CD4-positive, alpha-beta T cell treated with Interleukin-10 for 1 hour (primary cell): ENCODE measurements at regions not wholly inside any gene's neighbourhood (a gene's known extent, or its start where the extent isn't known, plus 50 kb on each side); places are given as distances from the start of the nearest gene placed in this dataset.
"Not testable (repeated sequence)": the region's sequence is repeated elsewhere in the genome, so short reads cannot be mapped to it uniquely, and the experiment has no call there.

Experiments used
- DNase-seq: peaks from one replicate; pipeline ENCODE4 v3.0.0-alpha.2; 2020

DNA sequence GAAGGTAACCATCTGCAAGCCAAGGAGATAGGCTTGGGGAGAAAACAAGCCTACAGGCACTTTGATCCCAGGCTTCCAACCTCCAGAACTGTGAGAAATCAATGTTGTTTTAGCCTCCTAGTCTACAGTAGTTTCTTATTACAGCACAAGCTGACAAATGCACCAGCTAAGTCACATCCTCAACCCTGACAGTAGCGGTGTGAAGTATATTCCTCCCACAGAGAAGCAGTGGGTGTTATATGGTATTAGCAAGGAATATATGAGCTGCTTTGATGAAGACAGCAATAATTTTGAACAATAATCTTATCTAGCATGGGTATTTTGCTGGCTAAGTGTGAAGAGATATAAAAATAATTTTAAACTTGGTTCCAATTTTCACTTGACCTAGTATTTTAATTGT, 2415.0 kb downstream of the ARAP2 start:
- DNase-seq, result not testable (repeated sequence)

DNA sequence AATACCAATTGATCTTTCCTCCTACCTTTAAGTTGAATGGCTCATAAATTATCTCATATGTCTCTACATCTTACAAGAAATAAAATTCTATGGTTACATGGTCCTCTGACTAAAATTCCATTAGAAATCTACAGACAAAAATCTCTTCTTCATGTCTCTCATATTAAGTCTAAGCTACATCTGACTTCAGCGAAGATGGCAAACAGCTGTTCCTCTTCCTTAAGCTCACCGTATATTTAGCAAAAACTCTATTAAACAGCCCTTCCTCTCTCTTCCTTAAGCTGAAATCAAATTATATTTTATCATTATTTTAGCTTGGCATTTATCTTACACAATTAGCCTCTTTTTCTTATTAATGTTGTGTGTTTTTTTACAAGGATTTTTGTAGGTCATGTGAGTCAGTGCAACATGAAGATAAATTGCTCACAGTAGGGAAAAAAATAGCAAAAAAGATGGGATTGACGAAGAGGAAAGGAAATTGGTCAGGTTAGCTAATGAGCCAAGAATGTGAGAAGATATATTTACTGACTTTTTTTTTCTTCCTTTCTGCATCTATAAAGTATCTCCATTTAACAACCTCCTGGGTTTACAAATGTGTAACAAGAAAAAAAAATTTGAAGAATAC, 2412.8 kb downstream of the ARAP2 start:
- no peak for DNase-seq

DNA sequence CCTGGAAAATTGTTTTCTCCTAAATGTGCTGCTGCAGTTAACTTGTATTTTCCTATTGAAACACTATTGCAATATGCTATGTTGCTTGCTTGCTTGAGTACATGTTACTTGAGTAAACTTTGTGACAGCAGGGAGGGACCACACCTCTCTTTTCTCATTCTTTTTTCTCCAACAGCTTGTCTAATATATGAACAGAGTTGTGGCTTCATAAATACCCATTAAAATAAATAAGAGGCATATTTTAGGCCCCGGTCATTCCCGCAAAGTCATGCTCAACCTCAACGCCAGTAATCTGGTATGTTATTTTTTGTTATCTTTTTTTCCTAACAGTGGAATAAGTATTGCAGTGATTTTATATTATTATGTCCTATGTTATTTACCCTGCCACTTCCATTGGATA, 2408.6 kb downstream of the ARAP2 start:
- DNase-seq, result not testable (repeated sequence)

DNA sequence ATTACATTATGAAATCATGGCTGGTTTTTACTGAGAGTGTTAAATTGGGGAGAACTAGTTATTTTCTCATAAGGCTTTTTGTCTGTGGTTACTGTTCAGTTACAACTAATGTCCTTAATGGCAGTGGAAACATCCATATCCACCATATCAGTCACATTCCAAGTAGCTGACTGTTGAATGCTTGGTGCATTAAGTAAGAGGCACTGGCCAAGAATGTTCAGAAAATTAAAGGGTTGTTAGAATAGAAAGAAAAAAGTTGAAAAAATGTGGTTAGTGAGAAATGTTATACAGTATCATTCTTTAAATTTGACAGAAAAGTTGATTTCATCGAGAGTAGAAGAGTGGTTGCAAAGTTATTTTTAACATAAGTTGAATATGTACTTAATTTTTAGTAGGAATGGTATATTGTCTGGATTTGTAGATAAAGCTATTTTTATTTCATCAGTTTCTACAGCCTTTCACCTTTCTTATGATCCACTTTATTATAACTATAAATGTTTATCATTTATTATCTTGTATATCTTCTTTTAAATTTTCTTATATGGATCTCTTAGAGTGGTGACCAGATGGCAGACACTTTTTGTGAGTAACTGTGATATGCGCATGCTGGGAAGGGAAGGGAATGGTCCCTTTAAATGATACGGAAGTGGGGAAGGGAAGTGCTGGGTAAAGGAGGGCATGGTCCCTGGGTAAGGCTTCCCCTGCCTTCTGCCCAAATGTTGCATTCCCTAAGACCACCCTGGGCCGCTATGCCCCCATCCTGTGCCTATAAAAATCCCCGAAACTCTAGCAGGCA, 2407.1 kb downstream of the ARAP2 start:
- no peak for DNase-seq

DNA sequence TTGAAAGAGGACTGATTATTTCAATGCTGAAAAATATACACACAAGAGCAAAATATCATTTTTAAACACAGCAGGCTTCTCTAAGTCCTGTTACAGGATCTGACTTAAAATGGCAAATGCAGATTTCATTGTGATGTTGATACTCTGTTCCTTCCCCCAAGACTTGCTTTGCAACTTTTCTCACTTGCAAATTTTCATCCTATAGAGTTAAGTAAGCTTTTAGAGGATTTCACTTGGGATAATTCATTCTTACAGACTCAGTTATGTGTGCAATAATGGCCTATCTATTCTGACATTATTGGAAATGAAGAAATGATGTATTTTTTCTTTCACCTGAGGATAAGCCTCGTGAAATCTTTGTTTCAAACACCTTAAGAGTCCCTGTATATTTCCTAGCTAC, 2403.2 kb downstream of the ARAP2 start:
- no peak for DNase-seq

DNA sequence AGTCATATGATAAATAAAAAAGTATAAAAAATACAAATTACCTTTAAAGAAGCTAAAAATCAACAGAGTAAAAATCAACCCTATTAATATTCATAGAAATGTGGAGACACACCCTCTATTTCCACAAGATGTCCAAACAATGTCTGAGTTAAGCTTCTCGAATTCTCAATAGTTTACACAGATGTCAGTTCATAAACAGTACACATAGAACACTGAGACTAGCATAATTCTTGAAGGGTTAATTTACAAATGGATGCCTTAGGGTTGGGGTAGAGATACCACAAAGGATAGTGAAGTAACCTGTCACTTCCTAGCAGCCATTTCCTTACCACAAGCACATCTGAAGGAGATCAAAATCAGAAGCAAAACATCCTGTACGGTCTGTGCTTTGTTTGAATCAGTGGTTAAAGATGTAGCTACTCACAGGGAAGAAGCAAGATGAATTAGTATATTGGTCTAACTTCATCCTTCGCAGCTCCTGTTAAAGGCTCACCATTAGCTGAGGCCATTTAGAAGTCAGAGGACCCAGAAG, 2393.9 kb downstream of the ARAP2 start:
- no peak for DNase-seq

DNA sequence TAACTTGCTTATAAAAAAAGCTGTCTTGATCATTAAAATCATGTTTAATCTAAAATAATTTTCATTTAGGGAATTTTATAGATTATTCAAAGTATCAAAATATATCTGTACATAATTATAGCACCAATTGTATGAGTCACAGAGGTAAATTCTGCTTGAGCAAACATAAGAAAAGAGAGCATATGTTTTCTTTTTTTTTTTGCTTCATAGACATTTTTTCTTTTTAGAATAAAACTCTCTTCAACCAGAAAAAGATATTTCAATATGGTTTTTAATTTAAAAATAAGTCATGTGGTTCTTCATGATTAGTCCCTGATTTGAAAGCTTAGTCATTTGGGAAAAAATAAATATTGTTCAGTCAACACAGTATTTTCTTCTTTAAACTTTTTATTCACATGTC, 2390.6 kb downstream of the ARAP2 start:
- not testable (repeated sequence) for DNase-seq

DNA sequence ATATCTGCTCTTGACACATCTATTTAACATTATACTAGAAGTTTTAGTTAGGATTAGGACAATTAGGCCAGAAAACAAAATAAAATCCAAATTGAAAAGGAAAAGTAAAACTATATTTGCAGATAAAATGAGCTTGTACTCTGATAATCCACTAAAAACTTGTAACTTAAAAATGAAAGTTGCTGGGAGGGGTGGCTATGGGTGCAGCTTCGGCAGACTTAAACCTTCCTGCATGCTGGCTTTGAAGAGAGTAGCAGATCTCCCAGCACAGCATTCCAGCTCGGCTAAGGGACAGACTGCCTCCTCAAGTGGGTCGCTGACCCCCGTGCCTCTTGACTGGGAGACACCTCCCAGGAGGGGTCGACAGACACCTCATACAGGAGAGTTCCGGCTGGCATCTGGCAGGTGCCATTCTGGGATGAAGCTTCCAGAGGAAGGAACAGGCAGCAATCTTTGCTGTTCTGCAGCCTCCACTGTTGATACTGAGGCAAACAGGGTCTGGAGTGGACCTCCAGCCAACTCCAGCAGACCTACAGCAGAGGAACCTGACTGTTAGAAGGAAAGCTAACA, 2379.9 kb downstream of the ARAP2 start:
- DNase-seq, result no peak

DNA sequence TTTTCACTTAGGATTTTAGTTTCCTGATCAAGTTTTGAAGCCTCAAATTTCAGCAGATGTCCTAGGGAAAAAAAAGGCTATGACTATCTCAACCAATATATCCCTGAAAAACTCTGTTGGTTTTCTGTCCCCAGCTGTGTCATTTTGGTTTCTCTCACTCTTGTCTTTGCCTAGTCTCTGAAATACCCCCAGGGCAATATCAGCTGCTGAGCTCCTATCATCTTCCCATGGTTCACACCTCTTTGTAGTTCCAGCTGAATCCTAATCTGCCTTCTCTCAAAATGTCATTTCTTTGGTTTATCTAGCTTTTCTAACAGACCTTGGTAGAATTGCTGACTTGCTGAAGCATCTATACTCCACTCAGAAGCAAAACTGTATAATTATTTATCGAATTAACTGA, 2370.5 kb downstream of the ARAP2 start:
- no peak for DNase-seq

DNA sequence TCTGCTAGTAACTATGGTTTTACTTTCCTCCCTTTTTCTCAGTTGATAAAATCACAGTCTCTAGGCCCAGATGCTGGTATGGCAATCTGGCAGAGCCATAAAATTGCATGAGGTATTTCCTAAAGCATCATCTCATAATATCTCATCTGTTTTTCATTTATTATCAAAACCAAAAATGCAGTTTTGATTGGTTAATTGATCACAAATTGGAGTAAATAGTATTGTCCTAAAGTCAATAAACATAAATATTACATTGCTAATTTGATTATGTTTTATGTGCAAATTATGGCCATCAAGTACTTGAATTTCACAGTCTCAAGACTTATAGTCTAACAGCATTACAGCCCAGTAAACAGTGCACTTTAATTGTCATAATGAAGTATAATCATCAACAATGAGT, 2365.6 kb downstream of the ARAP2 start:
- DNase-seq, result no peak

DNA sequence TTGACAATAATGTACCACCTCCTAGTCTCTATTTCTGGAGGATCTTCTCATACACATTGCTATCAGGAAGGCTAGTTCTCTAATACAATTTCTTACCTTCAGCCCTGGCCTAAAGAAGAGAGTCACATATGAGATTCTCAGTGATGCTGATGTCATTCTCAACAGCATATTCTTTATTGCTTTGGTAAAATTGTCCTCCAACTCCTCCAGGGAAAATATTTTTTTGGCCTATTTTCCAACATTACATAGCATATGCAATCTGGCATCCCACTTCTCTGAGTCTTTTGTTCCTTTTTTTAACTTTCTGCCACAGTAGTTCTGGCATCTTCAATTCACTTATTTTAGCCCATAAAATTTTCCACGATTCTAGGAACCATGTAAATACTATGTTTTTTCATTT, 2363.1 kb downstream of the ARAP2 start:
- DNase-seq, result no peak

DNA sequence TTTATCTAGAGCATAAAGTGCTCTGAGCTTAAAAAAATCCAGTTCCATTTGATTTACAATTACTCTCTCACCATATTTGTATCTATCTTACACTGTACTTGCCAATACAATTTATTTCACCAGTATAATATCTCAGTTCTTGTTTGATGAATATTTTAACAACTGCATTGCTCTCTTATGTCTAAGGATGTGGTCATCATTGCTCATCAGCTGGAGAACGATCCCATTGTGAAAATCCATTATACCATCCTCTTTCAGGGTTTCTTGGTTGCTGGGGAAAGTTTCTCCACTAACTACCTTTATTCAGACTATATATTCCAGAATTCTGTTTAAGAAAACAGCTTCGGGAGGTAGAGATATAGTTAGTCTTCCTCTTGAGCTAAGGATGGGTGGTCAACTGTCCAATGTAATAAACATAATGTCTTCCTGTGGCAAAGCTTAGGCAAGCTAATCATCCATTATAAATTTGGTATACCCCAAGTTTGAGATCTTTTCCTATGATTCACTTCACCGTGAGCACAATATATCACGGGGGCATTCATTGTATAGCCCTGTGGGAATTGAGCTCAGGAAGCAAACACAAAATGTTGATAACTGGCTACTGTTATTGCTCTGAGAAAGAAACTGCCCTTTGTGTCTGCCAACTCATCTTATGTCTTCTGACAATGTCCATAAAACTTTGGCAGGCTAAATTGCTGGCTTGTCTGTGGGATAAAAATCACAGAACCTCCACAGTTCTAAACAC, 2361.9 kb downstream of the ARAP2 start:
- DNase-seq, result no peak

DNA sequence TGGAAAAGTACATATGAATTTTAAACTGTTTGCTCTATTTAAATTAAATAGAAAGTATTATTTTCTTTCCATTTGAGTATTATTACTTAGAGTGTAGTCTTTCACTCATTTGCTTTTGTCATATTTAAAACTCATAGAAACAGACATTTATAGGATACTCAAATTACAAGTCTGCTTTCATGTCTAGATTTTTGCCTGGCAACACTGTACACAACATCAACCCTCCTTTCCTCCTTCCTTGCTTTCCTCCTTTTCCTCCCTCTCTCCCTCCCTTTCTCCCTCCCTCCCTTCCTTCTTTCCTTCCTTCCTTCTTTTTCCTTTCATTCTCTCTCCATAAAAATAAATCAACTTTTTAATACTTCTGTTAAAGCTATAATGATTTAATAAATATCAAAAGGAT, 2361.2 kb downstream of the ARAP2 start:
- DNase-seq, result no peak

DNA sequence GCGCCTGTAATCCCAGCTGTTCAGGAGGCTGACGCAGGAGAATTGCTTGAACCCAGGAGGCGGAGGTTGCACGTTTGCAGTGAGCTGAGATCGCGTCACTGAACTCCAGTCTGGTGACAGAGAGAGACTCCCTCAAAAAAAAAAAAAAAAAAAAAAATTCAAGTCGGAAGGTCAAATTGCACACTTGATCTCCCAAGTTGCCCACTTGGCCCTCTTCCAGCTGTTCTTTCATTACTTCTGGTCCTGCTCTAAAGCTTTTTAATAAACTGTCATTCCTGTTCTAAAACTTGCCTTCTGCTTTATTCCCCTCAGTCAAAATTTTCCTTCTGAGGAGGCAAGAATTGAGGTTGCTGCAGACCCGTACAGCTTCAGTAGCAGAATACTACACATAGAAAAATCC, 2358.0 kb downstream of the ARAP2 start:
- DNase-seq, result no peak

DNA sequence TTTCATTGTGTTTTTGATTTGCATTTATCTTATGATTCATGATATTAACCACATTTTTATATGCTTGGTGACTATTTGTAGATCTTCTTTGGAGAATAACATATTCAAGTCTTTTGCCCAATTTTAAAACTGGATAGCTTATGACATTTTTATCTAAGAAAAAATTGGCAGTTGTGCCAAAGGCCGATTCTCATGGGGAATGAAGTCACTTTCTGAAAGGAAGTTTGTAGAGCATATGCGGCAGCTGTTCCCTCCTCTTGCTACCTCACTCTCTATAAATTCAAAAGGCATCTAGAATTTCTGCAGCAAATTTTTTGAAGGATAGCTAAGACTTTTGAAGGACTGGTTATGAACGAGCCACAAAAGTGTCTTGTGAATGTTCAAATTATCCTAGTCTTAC, 2353.5 kb downstream of the ARAP2 start:
- DNase-seq, result no peak

DNA sequence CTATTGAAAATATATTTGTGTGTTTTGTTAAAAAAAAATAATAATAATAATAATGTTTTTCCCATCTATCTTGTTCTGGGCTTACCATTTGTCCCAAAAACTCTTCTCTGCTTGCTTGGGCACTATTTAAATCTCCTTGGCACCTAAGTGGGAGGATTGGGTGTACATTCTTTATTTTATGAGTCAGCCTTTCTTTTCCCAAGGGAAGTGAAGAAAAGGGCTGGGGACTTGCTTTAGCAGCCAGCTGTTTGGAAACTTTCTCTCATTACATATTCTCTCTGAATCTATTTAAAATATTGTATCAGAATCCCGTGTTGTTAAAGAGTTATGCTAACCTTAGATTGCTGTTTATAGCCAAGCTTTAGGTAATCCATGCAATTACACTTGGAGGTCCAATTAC, 2332.4 kb downstream of the ARAP2 start:
- no peak for DNase-seq

DNA sequence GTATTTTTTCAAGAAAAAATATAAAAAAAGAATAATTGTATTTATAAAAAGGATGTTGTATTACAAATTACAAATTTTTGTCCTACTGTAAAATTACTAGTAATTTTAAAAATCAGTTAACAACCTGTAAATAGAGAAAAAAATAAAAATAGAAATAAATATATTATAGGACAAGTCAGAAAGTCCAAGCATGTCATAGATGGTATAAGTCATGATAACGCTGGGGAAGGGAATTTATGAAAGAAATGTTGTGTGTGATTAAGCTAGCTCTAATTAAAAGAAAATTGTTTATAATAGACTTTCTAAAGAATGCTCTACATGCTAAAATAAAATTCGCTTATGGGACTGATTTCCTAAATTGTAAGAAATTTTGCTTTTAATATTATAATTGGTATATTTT, 2329.9 kb downstream of the ARAP2 start:
- no peak for DNase-seq

DNA sequence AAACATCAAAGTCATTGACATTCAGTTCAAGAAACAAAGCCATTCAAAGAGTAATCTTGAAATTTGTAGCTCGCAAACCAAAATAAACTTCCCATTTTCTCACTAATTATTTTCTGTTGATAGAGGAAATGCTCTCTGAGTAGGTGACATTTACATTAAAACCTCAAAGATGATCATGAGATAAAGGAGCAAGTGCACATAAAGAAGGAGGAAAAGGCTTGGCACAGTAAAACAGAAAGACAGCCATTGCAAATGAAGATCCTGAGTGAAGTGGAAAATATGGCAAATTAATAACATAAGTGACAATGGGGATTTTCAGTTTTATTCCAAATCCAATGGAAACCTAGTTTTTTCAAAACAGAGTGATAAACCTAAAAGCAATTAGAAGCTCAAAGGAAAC, 2320.8 kb downstream of the ARAP2 start:
- DNase-seq, result no peak

DNA sequence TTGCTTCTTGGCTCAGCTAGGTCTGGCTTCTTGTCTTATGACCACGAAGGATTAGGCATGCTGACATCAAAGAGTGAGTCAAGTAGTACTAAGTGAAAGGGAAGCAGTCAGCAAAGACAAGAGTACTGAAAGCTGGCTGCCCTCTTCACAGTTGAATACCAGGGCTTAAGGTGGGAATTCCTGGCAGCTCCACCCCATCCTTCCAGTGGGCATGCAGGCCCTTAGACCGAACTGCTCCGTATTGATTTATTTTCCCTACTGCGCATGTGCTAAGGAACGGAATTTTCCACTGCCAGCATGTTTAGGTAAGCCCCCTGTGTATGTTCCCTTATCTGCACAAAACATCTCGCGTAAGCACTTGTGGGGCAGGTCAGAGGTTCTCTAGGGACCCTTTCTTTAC, 2320.1 kb downstream of the ARAP2 start:
- no peak for DNase-seq

DNA sequence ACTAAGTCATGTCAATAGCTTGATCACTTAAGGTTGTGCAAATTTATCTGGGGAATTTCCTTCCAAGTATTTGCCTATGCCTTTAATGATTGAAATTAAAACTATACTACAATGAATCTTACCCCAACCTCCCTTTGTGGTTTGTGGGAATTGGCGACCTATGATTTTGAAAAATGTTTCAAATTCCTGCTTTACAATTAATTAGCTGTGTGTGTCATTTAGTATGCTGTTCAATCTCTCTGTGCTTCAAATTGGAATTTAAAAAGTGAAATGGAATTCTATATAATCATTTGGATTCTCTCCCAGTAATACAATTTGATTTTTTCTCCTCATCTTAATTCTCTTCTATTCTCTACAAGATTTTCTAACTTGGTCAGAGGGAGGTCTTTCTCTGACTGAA, 2319.5 kb downstream of the ARAP2 start:
- no peak for DNase-seq

DNA sequence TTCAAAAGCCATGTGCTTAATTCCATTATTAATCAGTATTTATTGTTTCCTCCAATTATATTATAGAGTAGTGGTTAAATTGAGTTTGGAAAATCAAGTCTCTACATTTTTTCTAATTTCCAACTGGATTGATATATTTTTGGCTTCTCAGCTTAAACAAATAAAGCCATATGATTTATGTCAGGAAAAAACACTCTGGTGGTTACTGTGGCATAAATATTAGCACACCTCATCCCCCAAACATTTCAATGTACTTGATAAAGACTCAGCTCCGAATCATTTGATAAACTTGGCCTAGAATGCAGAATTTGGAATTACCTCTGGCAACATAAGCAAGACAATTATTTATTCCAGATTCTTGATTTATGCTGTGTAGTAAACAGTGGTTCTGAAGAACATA, 2313.8 kb downstream of the ARAP2 start:
- DNase-seq, result no peak

DNA sequence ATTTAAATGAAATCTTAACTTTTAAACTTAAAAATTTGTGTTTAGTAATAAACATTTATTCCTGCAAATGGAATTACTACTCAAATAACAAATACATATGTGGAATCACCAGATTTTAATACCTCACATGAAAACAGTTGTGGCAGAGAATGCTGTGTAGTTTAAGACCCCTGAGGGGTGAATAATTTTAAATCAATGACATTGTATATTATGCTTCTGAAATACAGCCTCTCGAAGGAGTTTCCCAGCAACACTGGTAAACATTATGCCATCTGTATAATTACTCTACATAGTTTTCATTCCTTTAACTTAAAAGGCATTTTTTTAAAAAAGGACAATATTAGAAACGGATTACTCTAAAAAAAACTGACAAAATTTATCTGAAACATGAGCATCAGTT, 2313.3 kb downstream of the ARAP2 start:
- no peak for DNase-seq

DNA sequence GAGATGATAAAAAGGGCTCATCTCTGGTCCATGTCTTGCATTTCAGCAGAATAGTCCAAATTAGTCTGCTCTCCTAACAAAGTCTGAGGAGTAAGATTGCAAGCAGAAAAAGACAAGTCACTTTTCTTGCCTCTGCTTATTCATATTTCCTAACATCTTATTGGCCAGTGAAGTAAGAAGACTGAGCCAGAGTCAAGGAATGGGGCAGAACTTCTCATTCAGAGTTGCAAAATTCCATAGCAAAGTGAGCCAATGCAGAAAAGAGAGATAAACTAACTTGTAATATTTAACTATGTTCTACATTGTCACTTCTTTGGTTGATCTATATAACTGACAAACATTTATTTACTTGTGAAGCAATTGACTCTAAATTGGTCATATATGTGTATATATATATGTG, 2304.0 kb downstream of the ARAP2 start:
- no peak for DNase-seq

DNA sequence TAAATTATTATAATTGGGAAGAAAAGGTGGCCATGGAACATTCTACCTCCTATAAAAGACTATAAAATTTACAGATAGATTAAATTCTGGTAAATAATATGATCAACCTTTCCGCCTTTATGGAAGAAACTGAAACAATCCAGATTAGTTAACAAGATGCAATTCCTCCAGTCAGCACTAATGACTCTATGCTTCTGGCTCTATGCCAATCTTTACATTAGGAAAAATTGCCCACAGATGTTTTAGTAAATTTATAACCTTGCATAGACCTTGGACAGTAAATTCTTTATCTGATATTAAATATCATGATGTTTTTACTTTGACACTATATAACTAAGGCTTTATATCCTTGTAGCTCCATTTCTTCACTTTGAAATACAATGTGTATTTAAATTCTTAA, 2302.5 kb downstream of the ARAP2 start:
- no peak for DNase-seq
